VCaP (cell line): ENCODE measurements at regions not wholly inside any gene's neighbourhood (a gene's known extent, or its start where the extent isn't known, plus 50 kb on each side); places are given as distances from the start of the nearest gene placed in this dataset.
"Not testable (repeated sequence)": the region's sequence is repeated elsewhere in the genome, so short reads cannot be mapped to it uniquely, and the experiment has no call there.

Experiments used
- H3K27ac ChIP-seq: fragments of 450-650 bp; 2 replicates; pipeline ENCODE4 v1.5.1; 2017
- CTCF ChIP-seq: fragments of 450-650 bp; conservative IDR thresholded peaks from 2 replicates; pipeline ENCODE4 v1.5.1; 2017; ENCODE audit warnings: mild to moderate bottlenecking, moderate library complexity

GRCh38 chr6:67467341-67467740 is 1167.7 kb upstream of the ADGRB3 start:
- no peak overlapping the region for H3K27ac ChIP-seq
- no peak for TF ChIP-seq CTCF

- H3K27ac ChIP-seq = not testable (repeated sequence)
Measured at GRCh38 chr6:67462725-67463124, 1172.4 kb upstream of the ADGRB3 start.

- TF ChIP-seq CTCF = no peak
- H3K27ac ChIP-seq = no peak overlapping the region
Measured at GRCh38 chr6:67459556-67459955, 1175.5 kb upstream of the ADGRB3 start.

GRCh38 chr6:67458265-67458664 is 1176.8 kb upstream of the ADGRB3 start:
- no peak for TF ChIP-seq CTCF
- H3K27ac ChIP-seq = no peak overlapping the region

DNA sequence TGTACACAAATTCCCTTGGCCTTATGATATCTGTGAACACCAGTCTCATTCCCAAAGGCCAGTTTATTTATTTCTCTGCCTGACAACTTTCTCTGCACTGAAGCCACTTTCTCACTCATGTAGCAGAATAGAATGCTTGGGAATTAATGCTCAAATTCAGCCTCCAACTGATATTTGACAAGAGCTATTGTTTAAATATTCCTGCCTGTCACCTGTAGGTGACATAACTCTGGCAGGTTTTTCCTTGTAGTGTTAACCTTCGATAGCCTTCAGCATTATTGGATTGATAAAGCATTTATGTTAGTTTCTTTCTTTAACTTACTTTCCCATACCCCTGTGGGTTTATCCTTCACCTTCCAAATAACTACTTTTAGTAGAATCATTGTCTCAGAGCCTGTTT is 1183.2 kb upstream of the ADGRB3 start:
- no peak overlapping the region for H3K27ac ChIP-seq
- no peak for TF ChIP-seq CTCF

DNA sequence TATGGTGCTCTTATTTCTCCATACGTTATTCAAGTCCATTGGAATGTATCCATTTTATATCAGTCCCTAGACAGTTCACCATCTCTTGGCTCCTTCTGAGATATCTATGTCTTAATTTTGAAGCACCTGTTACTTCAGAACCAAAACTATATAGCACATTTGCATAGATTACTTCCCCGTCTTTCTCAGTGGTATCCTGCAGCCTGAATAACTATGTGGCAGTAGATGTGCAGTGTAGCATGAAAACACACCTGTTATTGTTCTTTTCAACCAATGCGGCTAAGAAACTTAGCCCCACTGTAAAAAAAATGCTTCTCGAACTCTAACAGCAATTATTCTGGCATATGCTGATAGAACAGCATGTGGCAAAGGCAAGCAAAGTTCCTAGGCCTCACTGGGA is 1184.4 kb upstream of the ADGRB3 start:
- no peak overlapping the region for H3K27ac ChIP-seq
- TF ChIP-seq CTCF = no peak

GRCh38 chr6:67449602-67450001 is 1185.5 kb upstream of the ADGRB3 start:
- H3K27ac ChIP-seq = no peak overlapping the region
- TF ChIP-seq CTCF = no peak

GRCh38 chr6:67433124-67433523 is 1202.0 kb upstream of the ADGRB3 start:
- H3K27ac ChIP-seq = no peak overlapping the region
- TF ChIP-seq CTCF = no peak
